Vagina (tissue), 2 donors: ENCODE measurements at regions not wholly inside any gene's neighbourhood (a gene's known extent, or its start where the extent isn't known, plus 50 kb on each side); places are given as distances from the start of the nearest gene placed in this dataset.
"Not testable (repeated sequence)": the region's sequence is repeated elsewhere in the genome, so short reads cannot be mapped to it uniquely, and the experiment has no call there.

ENCODE experiments used
- DNase-seq, 2 donors: peaks; one replicate each; pipeline ENCODE4 v3.0.0-alpha.2; 2017; ENCODE audit errors: extremely low spot score in 2 of 2
- H3K27ac ChIP-seq: fragments of 200-600 bp; sonication (generic); one replicate; pipeline ENCODE4 v1.5.1; 2019
- H3K27me3 ChIP-seq: fragments of 200-600 bp; sonication (generic); one replicate; pipeline ENCODE4 v1.5.1; 2019
- H3K36me3 ChIP-seq, 2 donors: fragments of 200-600 bp; sonication (generic); one replicate each; pipeline ENCODE4 v1.5.1; 2017 to 2019
- H3K4me1 ChIP-seq: fragments of 200-600 bp; sonication (generic); one replicate; pipeline ENCODE4 v1.5.1; 2019
- H3K4me3 ChIP-seq, 2 donors: fragments of 200-600 bp; sonication (generic); 1 replicate in 1 of 2; 2 replicates in 1 of 2; pipeline ENCODE4 v1.5.1; 2016 to 2019
- H3K9me3 ChIP-seq: fragments of 200-600 bp; sonication (generic); one replicate; pipeline ENCODE4 v1.5.1; 2019
- POLR2A ChIP-seq, 2 donors: fragments of 450-650 bp; IDR thresholded peaks; one replicate each; pipeline ENCODE4 v1.6.1; 2017; ENCODE audit warnings: antibody characterized with exemption in 2 of 2, mild to moderate bottlenecking in 2 of 2, moderate library complexity in 2 of 2
- POLR2AphosphoS5 ChIP-seq, 2 donors: sonication (generic); formaldehyde crosslinking; IDR thresholded peaks; one replicate each; pipeline ENCODE4 v1.9.0; 2017; ENCODE audit warnings: antibody characterized with exemption in 2 of 2, mild to moderate bottlenecking in 2 of 2, low read depth in 1 of 2; ENCODE audit not compliant: insufficient read depth in 1 of 2
- intact Hi-C: fragments of 100-400 bp; cut with DNase I; formaldehyde crosslinking; loops from one replicate; pipeline ENCODE4 v1.15.1; 2023
- TF ChIP-seq, protein P1 (sequence below), 3 experiments: fragments of 450-650 bp in 2 of 3; fragments of 200-600 bp in 1 of 3; sonication (generic) in 1 of 3; IDR thresholded peaks; one replicate each; pipeline ENCODE4 v1.5.1; 2017 to 2019; ENCODE audit warnings: antibody characterized with exemption in 3 of 3, mild to moderate bottlenecking in 2 of 3, moderate library complexity in 2 of 3

DNA sequence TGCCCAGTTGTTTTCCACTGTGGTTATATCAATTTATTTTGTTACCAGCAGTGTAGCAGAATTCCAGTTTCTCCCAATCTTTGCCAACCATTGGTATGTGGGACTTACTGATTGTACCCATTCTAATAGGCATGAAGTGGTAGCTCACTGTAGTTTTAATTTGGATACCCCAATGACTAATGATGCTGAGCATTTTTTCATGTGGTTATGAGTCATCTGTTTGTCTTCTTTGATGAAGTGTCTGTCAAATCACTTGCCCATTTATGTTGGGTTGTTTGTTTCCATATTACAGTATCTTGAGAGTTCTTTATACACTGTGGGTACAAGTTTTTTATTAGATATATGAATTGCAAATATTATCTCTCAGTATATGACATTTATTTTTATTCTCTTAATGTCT, 644.3 kb downstream of the NR2F2 start:
- Histone ChIP-seq H3K4me1 (no peaks in the 10 kb centered on the region), H3K4me3 (no peak overlapping the region), H3K9me3 (no peaks in the 10 kb centered on the region), H3K36me3 (no peaks in the 10 kb centered on the region), H3K27me3 (no peaks in the 10 kb centered on the region), H3K27ac (no peak overlapping the region)
- no peak for DNase-seq
- TF ChIP-seq, protein P1, sequence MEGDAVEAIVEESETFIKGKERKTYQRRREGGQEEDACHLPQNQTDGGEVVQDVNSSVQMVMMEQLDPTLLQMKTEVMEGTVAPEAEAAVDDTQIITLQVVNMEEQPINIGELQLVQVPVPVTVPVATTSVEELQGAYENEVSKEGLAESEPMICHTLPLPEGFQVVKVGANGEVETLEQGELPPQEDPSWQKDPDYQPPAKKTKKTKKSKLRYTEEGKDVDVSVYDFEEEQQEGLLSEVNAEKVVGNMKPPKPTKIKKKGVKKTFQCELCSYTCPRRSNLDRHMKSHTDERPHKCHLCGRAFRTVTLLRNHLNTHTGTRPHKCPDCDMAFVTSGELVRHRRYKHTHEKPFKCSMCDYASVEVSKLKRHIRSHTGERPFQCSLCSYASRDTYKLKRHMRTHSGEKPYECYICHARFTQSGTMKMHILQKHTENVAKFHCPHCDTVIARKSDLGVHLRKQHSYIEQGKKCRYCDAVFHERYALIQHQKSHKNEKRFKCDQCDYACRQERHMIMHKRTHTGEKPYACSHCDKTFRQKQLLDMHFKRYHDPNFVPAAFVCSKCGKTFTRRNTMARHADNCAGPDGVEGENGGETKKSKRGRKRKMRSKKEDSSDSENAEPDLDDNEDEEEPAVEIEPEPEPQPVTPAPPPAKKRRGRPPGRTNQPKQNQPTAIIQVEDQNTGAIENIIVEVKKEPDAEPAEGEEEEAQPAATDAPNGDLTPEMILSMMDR (IDR thresholded peaks at IDR 0.05) = no peak
- no peak for TF ChIP-seq POLR2AphosphoS5 (IDR thresholded peaks at IDR 0.05; ENCODE audit: insufficient read depth in 1 of 2, low read depth in 1 of 2)
- no peak for TF ChIP-seq POLR2A (IDR thresholded peaks at IDR 0.05)
- intact Hi-C loops = no loop called here

GRCh38 chr15:96977886-96978285, 647.4 kb downstream of the NR2F2 start:
- H3K4me1 ChIP-seq = no peaks in the 10 kb centered on the region
- TF ChIP-seq POLR2AphosphoS5 (IDR thresholded peaks at IDR 0.05; ENCODE audit: insufficient read depth in 1 of 2, low read depth in 1 of 2) (no peak), POLR2A (IDR thresholded peaks at IDR 0.05) (no peak)
- TF ChIP-seq, protein P1 (IDR thresholded peaks at IDR 0.05) = no peak

DNA sequence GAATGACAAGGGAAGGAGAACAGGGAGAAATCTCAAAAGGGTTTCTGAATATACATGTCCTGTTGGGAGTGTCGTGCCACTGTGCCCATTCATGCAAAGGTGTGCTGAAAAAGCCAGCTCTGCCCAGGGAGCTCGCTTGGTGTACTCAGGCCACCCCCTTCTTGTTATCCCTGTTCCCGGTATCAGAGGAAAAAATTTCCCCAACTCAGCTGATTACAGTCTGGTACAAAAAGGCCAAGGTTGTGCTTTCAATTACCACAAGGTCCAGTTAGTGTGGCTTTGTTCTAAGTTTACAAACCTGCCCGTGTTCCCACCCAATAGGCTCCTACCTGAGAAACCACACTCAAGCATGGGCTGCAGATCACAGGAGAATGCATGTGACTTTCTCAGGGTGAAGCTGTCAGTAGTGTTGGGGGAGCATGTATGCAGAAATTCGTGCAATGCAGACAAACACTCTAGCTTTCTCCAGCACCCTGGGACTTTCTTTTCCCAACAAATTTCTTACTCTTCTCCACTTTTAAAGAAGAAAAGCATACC, 648.5 kb downstream of the NR2F2 start:
- H3K9me3 ChIP-seq = no peaks in the 10 kb centered on the region
- H3K4me1 ChIP-seq = no peaks in the 10 kb centered on the region
- no peak overlapping the region for H3K27ac ChIP-seq
- no peak for DNase-seq
- no peaks in the 10 kb centered on the region for H3K36me3 ChIP-seq
- no peaks in the 10 kb centered on the region for H3K27me3 ChIP-seq
- no peak for TF ChIP-seq POLR2A (IDR thresholded peaks at IDR 0.05)
- no peak for TF ChIP-seq POLR2AphosphoS5 (IDR thresholded peaks at IDR 0.05; ENCODE audit: insufficient read depth in 1 of 2, low read depth in 1 of 2)
- TF ChIP-seq, protein P1 (IDR thresholded peaks at IDR 0.05) = no peak
- H3K4me3 ChIP-seq = no peak overlapping the region
- intact Hi-C loops = no loop called here

More at GRCh38 chr15:96977886-96978285, 647.4 kb downstream of the NR2F2 start:
- H3K27me3 ChIP-seq = no peaks in the 10 kb centered on the region
- H3K36me3 ChIP-seq = no peaks in the 10 kb centered on the region
- intact Hi-C loops = no loop called here
- DNase-seq = no peak
- H3K4me3 ChIP-seq = no peak overlapping the region
- H3K9me3 ChIP-seq = no peaks in the 10 kb centered on the region
- no peak overlapping the region for H3K27ac ChIP-seq

DNA sequence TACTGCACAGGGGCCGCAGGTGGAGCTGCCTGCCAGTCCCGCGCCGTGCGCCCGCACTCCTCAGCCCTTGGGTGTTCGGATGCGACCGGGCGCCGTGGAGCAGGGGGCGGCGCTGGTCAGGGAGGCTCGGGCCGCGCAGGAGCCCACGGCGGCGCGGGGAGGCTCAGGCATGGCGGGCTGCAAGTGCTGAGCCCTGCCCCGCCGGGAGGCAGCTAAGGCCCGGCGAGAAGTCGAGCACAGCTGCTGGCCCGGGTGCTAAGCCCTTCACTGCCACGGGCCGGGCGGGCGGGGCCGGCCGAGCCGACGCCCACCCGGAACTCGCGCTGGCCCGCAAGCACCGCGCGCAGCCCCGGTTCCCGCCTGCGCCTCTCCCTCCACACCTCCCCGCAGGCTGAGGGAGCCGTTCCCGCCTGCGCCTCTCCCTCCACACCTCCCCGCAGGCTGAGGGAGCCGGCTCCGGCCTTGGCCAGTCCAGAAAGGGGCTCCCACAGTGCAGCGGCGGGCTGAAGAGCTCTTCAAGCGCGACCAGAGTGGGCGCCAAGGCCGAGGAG, 653.7 kb downstream of the NR2F2 start:
- DNase-seq, H3K4me3 ChIP-seq: not testable (repeated sequence)

DNA sequence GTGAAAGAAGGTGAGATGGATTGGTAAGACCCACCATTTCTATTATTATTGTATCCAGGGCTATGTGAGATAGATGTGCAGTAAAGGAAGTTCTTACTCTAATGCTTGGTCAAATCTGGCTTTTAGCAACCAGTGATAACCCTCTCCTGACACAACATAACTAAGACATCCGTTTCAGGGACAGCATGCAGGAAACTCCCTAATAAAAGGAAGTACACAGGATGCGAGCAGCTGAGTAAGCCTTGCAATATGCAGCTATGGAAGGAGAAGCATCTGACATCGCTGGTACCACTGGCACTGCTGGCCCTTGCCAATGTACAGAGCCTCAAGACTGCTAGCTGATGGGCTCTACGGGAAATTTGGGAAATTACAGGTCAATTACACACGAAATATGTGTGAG, 662.3 kb downstream of the NR2F2 start:
- peaks cover 3% of the 10 kb centered on the region for H3K9me3 ChIP-seq
- H3K27ac ChIP-seq = no peak overlapping the region
- no peaks in the 10 kb centered on the region for H3K36me3 ChIP-seq
- H3K27me3 ChIP-seq = no peaks in the 10 kb centered on the region
- no peak for TF ChIP-seq POLR2A (IDR thresholded peaks at IDR 0.05)
- TF ChIP-seq, protein P1 (IDR thresholded peaks at IDR 0.05) = no peak
- TF ChIP-seq POLR2AphosphoS5 (IDR thresholded peaks at IDR 0.05; ENCODE audit: insufficient read depth in 1 of 2, low read depth in 1 of 2) = no peak
- H3K4me1 ChIP-seq = no peaks in the 10 kb centered on the region
- DNase-seq = no peak
- intact Hi-C loops = no loop called here
- H3K4me3 ChIP-seq = no peak overlapping the region

More for the DNA sequence above, 653.7 kb downstream of the NR2F2 start:
- H3K36me3 ChIP-seq, H3K9me3 ChIP-seq, H3K27me3 ChIP-seq, H3K27ac ChIP-seq, H3K4me1 ChIP-seq, intact Hi-C loops: not testable (repeated sequence)
